Cerebellar cortex (tissue), 1 donor: ENCODE measurements at regions not wholly inside any gene's neighbourhood (a gene's known extent, or its start where the extent isn't known, plus 50 kb on each side); places are given as distances from the start of the nearest gene placed in this dataset.
"Not testable (repeated sequence)": the region's sequence is repeated elsewhere in the genome, so short reads cannot be mapped to it uniquely, and the experiment has no call there.

Source experiments
- DNase-seq: peaks from one replicate; pipeline ENCODE4 v3.0.0-alpha.2; 2015; ENCODE audit warnings: low spot score

DNA sequence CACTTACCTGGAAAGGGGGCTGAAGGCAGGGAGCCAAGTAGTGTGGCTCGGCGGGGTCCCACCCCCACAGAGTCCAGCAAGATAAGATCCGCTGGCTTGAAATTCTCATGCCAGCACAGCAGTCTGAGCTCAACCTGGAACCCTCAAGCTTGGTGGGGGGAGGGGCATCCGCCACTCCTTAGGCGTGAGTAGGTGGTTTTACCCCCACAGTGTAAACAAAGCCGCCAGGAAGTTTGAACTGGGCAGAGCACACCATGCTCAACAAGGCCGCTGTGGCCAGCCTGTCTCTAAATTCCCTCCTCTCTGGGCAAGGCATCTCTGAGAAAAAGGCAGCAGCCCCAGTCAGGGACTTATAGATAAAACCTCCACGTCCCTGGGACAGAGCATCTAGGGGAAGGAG, 156.3 kb downstream of the KBTBD8 start:
- DNase-seq: no peak

DNA sequence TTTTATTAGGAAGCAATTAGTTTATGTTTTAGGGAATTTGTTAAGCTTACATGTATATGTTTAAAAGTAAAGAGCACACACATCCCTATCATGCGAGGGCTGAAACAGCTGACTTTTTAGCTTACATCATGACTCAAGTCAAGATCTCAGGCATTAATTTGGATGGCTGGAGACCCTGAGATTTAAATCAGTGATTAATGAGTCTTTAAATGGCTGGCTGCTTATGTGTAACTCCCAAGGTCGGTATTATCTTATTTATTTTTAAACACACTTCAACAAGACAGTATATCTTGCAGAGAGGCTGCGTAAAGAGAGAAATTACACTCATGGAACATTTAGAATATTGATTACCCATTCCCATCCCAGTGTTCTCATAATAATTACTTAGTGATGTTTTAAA, 169.4 kb downstream of the KBTBD8 start:
- DNase-seq: no peak

DNA sequence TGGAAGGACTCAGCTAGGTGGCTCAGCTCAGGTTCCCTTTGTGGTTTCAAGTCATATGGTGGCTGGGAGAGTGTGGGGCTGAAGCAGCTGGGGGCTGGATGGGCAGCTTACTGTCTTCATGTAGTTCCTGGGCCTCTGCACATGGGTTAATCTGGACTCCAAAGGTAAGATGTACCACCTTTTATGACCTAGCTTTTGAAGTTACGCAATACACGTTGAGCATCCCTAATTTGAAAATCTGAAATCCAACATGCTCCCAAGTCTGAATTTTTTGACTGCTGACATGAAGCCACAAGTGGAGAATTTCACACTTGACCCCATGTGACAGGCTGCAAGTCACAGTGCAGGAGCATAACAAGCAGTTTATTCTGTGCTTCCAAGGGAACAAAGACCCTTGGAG, 173.7 kb downstream of the KBTBD8 start:
- DNase-seq: no peak

DNA sequence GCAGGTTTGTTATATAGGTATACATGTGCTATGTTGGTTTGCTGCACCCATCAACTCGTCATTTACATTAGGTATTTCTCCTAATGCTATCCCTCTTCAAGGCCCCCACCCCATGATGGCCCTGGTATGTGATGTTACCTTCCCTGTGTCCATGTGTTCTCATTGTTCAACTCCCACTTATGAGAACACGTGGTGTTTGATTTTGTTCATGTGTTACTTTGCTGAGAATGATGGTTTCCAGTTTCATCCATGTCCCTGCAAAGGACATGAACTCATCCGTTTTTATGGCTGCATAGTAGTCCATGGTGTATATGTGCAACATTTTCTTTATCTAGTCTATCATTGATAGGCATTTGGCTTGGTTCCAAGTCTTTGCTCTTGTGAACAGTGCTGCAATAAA, 175.0 kb downstream of the KBTBD8 start:
- not testable (repeated sequence) for DNase-seq

DNA sequence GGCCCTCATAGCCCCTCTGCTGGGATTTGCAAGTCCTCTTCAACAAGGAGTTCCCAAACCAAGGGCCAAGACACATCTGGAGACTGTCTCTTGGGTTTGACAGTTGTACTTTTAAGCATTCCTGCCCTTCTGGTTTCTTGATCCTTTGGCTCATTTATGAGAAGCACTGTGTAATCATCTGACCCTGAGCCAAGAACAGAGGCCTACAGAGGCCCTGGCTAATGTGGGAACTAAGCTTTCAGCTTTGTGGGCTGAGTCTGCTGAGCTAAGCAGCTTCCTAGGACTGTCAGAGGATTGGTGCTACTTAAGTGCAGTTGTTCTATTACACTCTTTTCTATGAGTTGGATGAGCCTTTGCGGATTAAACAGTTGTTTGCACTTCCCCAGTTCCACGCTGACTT, 178.3 kb downstream of the KBTBD8 start:
- DNase-seq: no peak

DNA sequence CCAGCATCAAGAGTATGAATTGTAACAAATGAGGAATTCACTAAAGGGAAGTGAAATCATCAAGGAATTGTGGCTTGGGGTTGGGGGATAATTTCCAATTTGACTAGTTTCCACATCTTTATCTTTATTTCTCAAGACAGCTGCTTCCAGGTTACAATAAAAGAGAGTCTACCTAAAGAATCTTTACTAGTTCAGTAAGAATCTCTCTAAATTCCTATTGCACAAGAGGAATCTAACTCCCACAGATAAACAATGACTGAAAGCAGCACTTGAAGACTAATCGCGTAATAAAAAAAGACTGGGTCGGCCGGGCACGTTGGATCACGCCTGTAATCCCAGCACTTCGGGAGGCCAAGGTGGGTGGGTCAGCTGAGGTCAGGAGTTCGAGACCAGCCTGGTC, 194.4 kb downstream of the KBTBD8 start:
- DNase-seq: no peak

DNA sequence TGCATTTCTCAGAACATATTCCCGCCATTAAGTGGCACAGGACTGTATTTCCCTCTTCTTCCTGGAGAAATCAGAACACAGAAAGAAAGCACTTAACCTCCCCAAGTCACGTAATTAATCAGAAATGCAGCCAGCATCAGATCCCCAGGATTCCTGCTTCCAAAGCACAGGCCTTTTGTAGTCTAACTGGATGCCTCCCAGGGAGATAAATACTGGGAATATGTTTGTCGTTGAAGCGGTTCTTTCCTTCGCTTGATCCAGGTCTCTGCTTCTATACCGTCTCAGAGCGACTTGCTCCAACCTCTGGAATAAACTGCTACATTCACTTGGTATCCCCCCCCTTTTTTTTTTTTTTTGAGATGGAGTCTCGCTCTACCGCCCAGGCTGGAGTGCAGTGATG, 198.6 kb downstream of the KBTBD8 start:
- DNase-seq: no peak

DNA sequence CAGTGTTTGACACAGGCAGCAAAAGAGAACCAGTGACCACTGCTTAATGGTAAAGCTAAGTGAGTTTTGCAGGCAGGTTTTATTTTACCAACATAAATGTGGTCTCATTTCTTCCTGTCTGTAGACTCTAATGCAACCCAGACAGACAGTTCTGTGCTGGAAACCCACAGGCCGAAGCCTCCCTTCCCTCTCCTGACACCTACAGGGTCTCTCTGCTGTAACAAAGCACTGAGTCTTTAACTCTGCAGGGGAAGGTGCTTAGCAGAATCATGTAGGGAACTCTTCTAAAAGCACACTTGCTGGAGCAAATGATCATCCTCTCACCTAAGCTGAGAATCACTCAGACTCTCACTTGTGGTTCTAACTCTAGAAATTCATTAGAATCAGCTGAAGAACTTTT, 200.3 kb downstream of the KBTBD8 start:
- DNase-seq: no peak

DNA sequence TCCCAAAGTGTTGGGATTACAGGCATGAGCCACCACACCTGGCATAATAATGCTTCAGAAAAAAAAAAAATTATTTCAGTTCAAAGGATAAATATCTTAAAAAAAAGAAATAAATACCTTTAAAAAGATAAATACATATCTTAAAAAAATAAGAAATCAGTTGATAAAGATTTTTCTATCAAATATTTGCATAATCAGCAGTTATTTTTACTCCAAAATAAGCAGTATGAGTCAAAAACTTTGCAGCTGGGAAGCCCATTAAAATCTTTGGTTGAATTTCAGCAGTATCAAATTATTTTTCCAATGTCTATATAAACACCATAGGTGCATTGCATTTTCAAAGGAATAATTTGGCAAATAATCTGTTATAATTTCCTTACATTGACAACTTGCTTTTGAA, 202.5 kb downstream of the KBTBD8 start:
- no peak for DNase-seq

DNA sequence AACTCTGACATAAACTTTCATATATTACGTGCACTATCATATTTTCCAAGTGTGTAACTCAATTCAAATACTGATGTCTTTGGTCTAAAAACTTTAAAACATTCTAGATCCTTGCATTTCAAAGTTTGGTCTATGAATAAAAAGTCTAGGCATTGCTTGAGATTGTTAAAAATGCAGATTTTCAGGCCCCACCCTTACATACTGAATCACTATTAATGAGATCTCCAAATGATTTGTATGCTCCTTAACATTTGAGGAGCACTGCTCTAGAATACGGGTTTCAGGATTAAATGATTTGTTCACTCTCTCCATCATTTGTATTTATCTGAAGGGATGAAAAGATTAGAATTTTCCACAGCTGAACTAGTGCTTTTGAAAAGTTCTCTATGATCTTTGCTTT, 202.9 kb downstream of the KBTBD8 start:
- no peak for DNase-seq

DNA sequence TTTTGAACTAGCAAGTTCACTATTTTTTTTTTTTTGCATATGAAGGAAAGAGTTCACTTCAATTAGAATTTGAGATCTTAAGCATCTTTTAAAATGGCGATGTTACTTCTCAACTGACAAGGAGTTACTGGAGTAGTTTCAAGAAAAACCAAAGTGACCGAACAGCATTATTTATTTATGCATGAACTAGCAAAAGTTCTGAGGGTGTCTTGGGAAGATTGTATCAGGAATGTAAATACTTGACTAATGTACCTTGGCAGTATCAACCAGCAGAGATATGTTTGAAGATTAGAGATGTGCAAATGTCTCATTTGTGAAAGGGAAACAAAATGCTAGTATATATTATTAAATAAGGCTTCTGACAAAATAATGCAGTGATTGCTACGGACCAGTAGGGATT, 203.9 kb downstream of the KBTBD8 start:
- DNase-seq: no peak

DNA sequence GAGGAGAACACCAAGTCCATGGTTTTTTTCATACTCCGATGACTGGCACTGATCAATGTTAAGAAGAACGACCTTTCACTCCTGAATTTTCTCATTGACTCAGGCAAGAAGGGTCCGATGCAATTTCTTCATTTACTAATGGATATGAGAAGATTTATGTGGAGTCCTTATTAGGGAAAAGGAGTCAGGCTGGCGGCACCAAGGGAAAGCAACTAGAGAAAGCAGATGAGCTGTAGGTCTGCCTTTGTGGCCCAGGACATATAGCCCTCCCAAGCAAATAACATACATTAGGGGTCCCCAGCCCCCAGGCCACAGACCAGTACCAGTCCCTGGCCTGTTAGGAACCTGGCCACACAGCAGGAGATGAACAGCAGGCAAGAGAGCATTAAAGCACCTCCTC, 206.8 kb downstream of the KBTBD8 start:
- DNase-seq: no peak

DNA sequence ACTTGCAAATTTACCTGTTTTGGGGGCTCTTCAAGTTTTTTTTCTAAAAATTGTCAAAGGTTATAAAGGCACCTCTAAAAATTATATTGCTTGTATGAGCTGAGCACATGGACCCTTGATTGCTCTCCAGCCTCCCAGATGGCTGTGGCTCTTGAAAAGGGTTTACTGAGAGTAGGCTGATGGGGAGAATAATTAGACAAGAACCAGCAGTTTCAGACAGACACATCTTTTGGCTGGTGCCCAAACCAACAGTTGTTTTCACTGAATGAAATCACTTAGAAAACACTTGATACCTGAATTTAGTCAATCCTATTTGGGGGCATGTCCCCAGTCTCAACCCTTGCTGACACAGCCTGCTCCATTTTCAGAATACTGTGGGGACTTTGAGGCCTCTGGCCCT, 217.6 kb downstream of the KBTBD8 start:
- no peak for DNase-seq

DNA sequence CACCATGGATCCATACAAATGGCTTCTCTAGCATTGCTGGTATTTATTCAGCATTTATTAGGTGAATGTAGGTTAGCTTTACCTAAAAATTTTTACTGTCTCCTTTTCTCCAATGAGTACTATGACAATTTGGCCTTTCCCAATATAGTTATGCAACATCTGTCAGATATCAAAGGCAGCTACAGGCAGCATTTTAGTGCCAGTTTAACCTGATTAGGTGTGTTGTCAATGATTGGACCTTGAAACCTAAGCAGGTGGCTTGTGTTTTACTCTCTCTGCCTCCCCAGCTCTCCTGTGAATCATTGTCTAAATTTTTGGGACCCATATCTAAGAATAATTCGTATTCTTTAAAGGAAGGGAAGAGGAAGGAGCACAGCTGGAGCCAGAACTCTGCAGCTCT, 228.9 kb downstream of the KBTBD8 start:
- no peak for DNase-seq

DNA sequence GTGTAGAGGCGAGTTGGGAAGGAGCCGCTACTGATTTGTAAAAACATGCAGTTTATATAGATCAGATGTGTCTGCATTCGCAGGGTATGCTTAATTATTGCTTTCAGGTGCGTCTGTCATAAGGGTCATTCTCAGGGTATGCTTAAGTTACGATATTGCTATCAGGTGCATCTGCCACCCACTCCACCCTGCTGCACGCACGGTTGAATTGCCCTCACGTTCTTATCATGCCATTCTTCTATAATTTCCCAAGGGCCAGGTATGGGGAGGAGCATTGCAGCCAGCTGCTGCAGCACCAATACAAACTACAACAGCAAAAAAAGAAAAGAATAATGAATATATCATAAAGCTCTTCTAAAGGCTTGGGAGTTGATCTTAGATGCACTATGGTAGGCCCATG, 230.0 kb downstream of the KBTBD8 start:
- DNase-seq: no peak

DNA sequence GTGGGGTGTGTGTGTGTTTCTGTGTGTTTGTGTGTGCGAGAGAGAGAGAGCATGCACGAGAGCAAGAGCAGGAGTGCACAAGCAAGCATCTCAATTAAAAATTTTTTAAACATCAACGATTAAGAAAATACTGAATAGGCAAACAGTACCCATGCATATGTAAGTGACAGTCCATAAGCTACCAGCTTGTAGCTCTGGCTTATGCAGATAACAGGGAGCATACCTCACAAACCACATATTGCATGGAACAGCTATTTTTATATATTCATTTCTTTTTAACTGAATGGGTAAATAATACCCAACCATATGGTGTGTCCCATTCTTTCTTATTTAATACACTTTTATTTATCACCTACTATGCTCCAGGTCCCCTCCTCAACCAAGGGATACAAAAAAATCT, 234.5 kb downstream of the KBTBD8 start:
- DNase-seq: no peak

DNA sequence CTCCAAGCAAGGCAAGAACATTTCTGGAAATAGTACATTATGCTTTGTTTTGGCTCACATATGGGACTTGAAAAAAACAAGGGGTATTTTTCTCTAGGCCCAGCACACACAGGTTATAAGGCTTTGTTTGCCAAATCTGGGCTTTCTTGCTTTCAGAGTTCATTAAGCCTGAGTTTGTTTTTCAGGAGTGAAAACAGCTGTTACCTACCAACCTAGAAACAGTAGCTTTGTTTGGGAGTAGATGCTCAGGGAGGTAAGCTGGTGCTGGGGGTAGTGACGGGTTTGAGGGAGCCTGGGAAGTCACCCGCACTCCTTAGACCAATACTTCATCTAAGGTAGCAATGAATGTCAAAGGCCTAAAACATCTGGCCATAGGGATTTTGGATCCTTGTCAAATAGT, 241.2 kb downstream of the KBTBD8 start:
- DNase-seq: no peak

DNA sequence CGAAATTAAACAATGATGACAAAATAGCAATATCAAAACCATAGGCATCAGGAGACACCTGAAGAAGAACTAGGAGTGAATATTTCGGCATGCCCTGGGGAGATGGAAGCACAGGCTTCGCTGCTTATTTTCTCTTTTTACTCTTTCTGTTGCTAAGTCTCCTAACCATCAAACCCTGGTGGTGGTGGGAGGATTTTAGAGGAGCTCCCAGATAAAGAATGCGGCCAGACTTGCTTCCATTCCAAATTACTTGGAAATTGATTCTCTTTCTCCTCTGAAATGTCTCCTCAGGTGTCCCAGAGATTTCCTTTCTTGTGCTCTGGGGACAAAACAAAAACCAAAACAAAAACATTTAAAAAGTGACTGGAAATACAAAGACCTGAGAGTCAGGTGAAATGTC, 243.0 kb downstream of the KBTBD8 start:
- no peak for DNase-seq

DNA sequence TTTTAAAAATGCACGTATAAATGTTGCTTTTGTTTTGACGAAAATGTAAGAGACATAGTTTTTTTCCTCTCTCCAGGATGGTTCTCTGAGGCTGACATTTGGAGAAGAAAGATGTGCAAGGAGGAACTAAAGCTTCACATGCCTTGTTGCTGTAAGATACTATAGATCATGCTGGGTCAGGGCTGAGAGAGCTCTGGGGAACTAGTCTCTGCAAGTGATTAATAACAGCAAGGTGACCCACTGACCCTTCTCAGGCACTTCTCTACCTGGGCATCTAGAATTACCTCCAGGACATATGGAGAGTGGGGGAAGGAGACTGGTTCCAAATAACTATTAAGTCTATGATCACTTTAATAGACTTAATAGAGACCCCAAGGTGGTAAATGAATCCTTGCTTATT, 246.0 kb downstream of the KBTBD8 start:
- no peak for DNase-seq

DNA sequence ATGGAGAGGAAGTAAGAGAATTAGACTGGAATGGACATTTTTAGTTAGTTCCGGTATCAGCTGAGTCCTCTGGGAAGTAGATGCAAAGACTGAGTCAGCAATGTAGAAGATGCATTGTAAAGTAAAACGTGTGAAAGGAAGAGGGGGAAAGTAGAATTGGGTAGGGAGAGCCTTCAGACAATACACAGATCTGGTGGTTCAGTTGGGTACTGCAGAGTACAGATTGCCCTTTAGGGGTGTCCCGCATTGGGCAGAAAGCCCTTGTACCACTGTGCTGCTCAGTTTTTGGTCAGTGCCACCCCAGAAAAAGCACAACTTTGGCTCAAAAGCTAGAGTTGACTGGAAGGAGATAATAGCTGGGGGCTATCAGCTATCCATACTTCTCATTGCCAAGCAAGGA, 247.4 kb downstream of the KBTBD8 start:
- DNase-seq: no peak

DNA sequence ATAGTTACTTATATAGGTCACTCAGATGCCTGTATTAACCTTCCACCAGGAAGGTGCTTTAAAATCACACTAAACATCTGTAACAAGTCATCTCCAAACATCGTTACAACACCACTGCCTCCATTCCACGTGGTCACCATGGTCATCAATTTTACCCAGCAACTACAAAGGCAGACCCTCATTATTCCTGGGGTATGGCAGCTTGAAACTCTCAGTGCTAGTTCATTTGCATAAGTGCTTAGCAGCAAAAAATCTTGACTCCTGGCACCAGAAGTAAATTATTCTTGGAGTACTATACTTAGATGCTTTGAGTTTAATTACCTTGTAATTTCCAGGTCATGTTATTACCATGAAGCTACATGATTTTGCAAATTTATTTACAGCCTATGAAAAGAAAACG, 250.6 kb downstream of the KBTBD8 start:
- DNase-seq: no peak

DNA sequence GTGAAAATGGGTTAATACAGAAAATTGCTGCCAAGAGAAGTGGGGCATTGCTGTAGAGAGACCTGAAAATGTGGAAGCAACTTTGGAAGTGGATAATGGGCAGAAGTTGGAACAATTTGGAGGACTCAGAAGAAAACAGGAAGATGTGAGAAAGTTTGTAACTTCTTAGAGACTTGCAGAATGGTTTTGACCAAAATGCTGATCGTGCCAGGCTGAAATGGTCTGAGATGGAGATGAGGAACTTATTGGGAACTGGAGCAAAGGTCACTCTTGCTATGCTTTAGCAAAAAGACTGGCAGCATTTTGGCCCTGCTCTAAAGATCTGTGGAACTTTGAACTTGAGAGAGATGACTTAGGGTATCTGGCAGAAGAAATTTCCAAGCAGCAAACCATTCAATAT, 254.8 kb downstream of the KBTBD8 start:
- not testable (repeated sequence) for DNase-seq

DNA sequence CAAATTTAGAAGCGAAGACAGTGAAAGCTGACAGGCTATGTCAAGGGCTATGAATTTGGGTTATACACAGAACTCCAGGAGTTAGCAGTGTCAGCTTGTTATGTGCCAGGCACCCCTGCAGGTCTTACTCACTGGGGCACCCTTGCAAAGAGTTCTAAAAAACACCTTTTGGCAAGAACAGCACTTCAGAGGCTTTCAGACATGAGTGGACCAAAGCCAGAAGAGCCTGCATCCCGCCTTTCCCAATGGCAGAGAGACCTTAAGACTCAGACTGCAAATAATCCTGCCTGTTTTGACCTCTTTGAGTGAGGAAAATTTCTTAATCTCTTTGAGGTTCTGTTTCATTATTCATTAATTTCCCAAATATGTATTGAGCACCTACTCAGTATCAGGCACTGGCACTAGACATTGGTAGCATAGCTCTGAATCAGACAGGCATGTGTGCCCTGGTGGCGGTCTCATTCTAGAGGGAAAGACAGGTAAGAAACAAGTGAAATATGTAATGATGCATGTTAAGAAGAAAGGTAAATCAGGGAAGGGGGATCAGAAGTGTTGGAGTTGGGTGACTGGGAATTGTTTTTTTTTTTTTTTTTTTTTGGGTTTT, 280.0 kb downstream of the KBTBD8 start:
- DNase-seq: no peak

DNA sequence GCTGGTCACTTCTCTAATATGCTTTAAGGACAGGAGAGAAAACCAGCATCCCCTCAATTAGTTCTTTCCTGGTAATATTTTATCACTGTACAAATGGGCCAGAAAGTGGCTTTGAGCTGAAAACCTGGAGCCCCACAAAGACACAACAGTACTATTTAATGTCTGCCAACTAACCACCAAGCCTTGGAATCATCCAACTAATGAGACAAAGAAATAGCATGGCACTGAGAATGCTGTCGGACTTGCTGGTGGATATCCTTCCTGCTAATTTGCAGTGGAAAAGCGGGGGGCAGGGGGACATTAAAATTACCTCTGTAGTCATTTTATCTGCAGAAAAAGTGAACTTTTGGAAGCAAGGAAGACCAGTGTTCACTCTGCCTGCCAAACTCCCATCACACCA, 288.5 kb downstream of the KBTBD8 start:
- DNase-seq: no peak
